ENCODE measurements at regions not wholly inside any gene's neighbourhood (a gene's known extent, or its start where the extent isn't known, plus 50 kb on each side); places are given as distances from the start of the nearest gene placed in this dataset.
"Not testable (repeated sequence)": the region's sequence is repeated elsewhere in the genome, so short reads cannot be mapped to it uniquely, and the experiment has no call there.

DNA sequence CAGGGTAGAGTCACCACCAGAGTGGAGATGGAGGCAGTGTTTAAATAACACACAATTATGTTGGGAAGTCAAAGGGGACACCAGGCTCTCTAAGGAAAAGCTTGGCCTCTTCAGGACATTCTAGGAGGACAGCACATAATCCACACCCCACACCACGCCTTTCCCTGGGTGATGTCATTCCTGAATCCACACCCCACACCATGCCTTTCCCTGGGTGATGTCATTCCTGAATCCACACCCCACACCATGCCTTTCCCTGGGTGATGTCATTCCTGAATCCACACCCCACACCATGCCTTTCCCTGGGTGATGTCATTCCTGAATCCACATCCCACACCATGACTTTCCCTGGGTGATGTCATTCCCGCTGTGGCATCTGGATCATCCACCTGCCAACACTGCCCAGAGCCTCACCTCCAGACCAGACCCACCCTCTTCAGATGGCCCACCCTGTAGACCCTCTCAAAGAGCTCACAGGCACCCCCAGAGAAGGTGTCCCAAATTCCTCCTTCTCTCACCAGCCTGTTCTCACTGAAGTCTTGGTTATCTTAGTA, 541.5 kb upstream of the B3GAT1 start:
- TF ChIP-seq, protein P1, sequence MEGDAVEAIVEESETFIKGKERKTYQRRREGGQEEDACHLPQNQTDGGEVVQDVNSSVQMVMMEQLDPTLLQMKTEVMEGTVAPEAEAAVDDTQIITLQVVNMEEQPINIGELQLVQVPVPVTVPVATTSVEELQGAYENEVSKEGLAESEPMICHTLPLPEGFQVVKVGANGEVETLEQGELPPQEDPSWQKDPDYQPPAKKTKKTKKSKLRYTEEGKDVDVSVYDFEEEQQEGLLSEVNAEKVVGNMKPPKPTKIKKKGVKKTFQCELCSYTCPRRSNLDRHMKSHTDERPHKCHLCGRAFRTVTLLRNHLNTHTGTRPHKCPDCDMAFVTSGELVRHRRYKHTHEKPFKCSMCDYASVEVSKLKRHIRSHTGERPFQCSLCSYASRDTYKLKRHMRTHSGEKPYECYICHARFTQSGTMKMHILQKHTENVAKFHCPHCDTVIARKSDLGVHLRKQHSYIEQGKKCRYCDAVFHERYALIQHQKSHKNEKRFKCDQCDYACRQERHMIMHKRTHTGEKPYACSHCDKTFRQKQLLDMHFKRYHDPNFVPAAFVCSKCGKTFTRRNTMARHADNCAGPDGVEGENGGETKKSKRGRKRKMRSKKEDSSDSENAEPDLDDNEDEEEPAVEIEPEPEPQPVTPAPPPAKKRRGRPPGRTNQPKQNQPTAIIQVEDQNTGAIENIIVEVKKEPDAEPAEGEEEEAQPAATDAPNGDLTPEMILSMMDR (IDR thresholded peaks at IDR 0.05): not testable (repeated sequence)
- not testable (repeated sequence) for TF ChIP-seq POLR2A (IDR thresholded peaks at IDR 0.05); POLR2AphosphoS5 (IDR thresholded peaks at IDR 0.05); EP300 (IDR thresholded peaks at IDR 0.05; ENCODE audit: low read depth)
